DND-41 (cell line): ENCODE measurements at regions not wholly inside any gene's neighbourhood (a gene's known extent, or its start where the extent isn't known, plus 50 kb on each side); places are given as distances from the start of the nearest gene placed in this dataset.

Experiments used
- ATAC-seq: fragments of 200-7000 bp; cut with Tn5 transposase; 3 replicates; pipeline ENCODE4 v1.9.1; 2021; ENCODE audit warnings: low read depth; ENCODE audit not compliant: insufficient read depth
- DNase-seq: peaks from one replicate; pipeline ENCODE4 v3.0.0-alpha.2; 2020
- H2AFZ ChIP-seq: 2 replicates; pipeline ENCODE4 v1.6.0; 2012; ENCODE audit warnings: low read depth, low read length
- H3K27ac ChIP-seq: 2 replicates; pipeline ENCODE4 v1.5.1; 2012; ENCODE audit warnings: low read length, inconsistent platforms
- H3K27me3 ChIP-seq: fragments of 200-600 bp; sonication (generic); 2 replicates; pipeline ENCODE4 v1.6.0; 2012; ENCODE audit warnings: low read length, mild to moderate bottlenecking, inconsistent platforms; ENCODE audit not compliant: insufficient read depth, poor library complexity
- H3K36me3 ChIP-seq: 2 replicates; pipeline ENCODE4 v1.5.1; 2012; ENCODE audit warnings: low read length, inconsistent platforms; ENCODE audit not compliant: insufficient read depth
- H3K4me1 ChIP-seq: 2 replicates; pipeline ENCODE4 v1.5.1; 2012; ENCODE audit warnings: mild to moderate bottlenecking, low read length; ENCODE audit not compliant: insufficient read depth
- H3K4me2 ChIP-seq: 2 replicates; pipeline ENCODE4 v1.6.0; 2012; ENCODE audit warnings: mild to moderate bottlenecking, moderate library complexity, low read length, inconsistent platforms; ENCODE audit not compliant: insufficient read depth
- H3K4me3 ChIP-seq, 2 experiments: fragments of 200-600 bp in 1 of 2; shearing (Covaris generic) in 1 of 2; 2 replicates each; pipeline ENCODE4 v1.5.1; 2012 to 2016; ENCODE audit warnings: inconsistent platforms in 2 of 2, low read length in 2 of 2, mild to moderate bottlenecking in 2 of 2, low read depth in 1 of 2, moderate library complexity in 1 of 2
- H3K79me2 ChIP-seq: 2 replicates; pipeline ENCODE4 v1.6.0; 2012; ENCODE audit warnings: low read length, inconsistent platforms; ENCODE audit not compliant: insufficient read depth
- H3K9ac ChIP-seq: 2 replicates; pipeline ENCODE4 v1.6.0; 2012; ENCODE audit warnings: low read depth, mild to moderate bottlenecking, inconsistent platforms, low read length, moderate library complexity
- H3K9me3 ChIP-seq: 2 replicates; pipeline ENCODE4 v1.5.1; 2012; ENCODE audit warnings: low read length, moderate library complexity, mild to moderate bottlenecking, inconsistent platforms; ENCODE audit not compliant: insufficient read depth, severe bottlenecking
- H4K20me1 ChIP-seq: 2 replicates; pipeline ENCODE4 v1.6.0; 2012; ENCODE audit warnings: low read length; ENCODE audit not compliant: insufficient read depth
- EZH2 ChIP-seq: IDR thresholded peaks from 3 replicates; pipeline ENCODE4 v1.6.1; 2012; ENCODE audit warnings: borderline replicate concordance, low read depth, mild to moderate bottlenecking, moderate library complexity, low read length, inconsistent platforms; ENCODE audit not compliant: severe bottlenecking
- TF ChIP-seq, protein P1 (sequence below): IDR thresholded peaks from 2 replicates; pipeline ENCODE4 v1.5.1; 2012; ENCODE audit warnings: borderline replicate concordance, low read length, moderate library complexity, mild to moderate bottlenecking; ENCODE audit not compliant: poor library complexity, severe bottlenecking; ENCODE audit errors: extremely low read depth

DNA sequence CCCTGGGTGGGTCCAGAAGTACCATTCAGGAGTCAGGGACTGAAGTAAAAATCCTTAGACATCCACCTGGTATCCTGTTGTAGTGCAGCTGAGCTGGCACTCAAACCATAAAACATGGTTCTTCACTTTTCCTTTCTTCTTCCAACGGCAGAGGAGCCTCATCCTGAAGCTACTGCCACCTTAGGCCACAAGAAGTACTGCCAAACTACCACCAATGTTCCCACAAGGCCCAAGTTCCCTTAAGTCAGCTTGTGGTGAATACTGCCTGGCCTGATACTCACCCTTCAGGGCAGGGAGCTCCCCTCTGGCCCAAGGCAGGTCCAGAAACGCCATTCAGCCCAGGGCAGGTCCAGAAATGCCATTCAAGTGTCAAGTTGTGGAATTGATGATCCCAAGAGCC, 1053.4 kb upstream of the CITED2 start:
- Histone ChIP-seq H3K27ac (no peak overlapping the region), H3K4me2 (no peak overlapping the region), H3K79me2 (no peaks in the 10 kb centered on the region), H4K20me1 (no peaks in the 10 kb centered on the region), H3K4me3 (no peak overlapping the region), H3K9ac (no peak overlapping the region), H3K4me1 (no peaks in the 10 kb centered on the region), H3K9me3 (no peaks in the 10 kb centered on the region), H3K36me3 (no peaks in the 10 kb centered on the region), H3K27me3 (no peaks in the 10 kb centered on the region), H2AFZ (no peak overlapping the region)
- no peak for TF ChIP-seq EZH2
- TF ChIP-seq, protein P1, sequence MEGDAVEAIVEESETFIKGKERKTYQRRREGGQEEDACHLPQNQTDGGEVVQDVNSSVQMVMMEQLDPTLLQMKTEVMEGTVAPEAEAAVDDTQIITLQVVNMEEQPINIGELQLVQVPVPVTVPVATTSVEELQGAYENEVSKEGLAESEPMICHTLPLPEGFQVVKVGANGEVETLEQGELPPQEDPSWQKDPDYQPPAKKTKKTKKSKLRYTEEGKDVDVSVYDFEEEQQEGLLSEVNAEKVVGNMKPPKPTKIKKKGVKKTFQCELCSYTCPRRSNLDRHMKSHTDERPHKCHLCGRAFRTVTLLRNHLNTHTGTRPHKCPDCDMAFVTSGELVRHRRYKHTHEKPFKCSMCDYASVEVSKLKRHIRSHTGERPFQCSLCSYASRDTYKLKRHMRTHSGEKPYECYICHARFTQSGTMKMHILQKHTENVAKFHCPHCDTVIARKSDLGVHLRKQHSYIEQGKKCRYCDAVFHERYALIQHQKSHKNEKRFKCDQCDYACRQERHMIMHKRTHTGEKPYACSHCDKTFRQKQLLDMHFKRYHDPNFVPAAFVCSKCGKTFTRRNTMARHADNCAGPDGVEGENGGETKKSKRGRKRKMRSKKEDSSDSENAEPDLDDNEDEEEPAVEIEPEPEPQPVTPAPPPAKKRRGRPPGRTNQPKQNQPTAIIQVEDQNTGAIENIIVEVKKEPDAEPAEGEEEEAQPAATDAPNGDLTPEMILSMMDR: peak; percentile 17
- ATAC-seq: no peak
- DNase-seq: no peak

DNA sequence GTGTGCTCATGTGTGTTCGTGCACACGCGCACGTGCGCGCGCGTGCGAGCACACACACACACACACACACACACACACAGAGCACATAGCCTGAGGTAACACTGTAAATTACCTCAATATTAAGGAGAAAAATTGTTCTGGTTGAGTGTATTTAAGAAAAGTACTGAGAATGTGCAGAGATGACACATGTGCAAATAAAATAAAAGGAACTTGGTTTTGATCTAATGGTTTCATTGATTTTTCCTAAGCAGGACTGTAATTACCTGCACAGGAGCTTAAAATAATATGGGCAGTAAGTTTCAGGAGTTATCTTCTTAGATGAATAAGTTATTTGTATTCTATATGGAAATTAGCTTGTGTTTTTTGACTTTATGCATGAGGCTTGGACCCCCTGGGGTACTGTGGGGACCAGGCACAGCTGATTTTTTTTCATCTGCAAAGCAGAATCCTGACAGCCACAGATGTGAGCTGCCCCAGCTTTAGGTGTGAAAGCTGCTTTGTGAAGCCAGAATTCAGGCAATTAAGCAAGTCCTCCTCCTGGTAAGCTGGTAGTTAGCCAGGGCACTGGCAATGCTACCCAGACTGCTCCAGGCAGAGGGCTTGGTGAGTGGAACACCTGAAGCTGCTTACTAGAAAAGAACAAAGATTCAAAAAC, 1040.6 kb upstream of the CITED2 start:
- ATAC-seq: no peak
- Histone ChIP-seq H3K36me3 (no peaks in the 10 kb centered on the region), H3K27me3 (no peaks in the 10 kb centered on the region), H3K4me2 (no peak overlapping the region), H3K4me1 (no peaks in the 10 kb centered on the region), H3K9ac (no peak overlapping the region), H3K9me3 (peaks cover 3% of the 10 kb centered on the region), H3K4me3 (no peak overlapping the region), H4K20me1 (no peaks in the 10 kb centered on the region), H3K27ac (no peak overlapping the region), H3K79me2 (no peaks in the 10 kb centered on the region), H2AFZ (no peak overlapping the region)
- no peak for DNase-seq
- TF ChIP-seq, protein P1: no peak
- TF ChIP-seq EZH2: no peak

DNA sequence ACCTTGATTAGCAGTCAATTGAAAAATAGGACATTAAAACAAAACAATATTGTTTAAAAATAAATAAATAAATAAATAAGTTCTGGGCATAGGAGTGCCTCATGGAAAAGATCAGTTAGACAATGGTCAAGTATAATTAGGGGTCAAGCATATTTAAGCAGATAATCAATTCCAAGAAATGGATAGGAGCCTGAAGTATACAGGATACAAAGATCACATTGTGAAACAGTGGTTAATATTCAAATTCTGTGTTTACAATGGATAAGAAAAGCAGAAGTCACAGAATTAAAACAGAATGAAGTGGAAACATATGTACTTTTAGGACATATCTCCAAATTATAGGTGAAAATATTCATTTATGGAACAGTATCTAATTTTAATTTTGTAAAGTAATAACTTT, 1028.6 kb upstream of the CITED2 start:
- no peak for DNase-seq
- ATAC-seq: no peak
- Histone ChIP-seq H4K20me1 (no peaks in the 10 kb centered on the region), H3K4me3 (no peak overlapping the region), H3K79me2 (no peaks in the 10 kb centered on the region), H3K27ac (no peak overlapping the region), H3K27me3 (no peaks in the 10 kb centered on the region), H2AFZ (no peak overlapping the region), H3K9ac (no peak overlapping the region), H3K9me3 (no peaks in the 10 kb centered on the region), H3K4me1 (no peaks in the 10 kb centered on the region), H3K4me2 (no peak overlapping the region), H3K36me3 (no peaks in the 10 kb centered on the region)
- TF ChIP-seq EZH2: no peak
- TF ChIP-seq, protein P1: no peak
